Psoas muscle (tissue), 7 donors: ENCODE measurements at regions not wholly inside any gene's neighbourhood (a gene's known extent, or its start where the extent isn't known, plus 50 kb on each side); places are given as distances from the start of the nearest gene placed in this dataset.

Experiments used
- ATAC-seq, 4 donors: fragments of 200-7000 bp; cut with Tn5 transposase; one replicate each; pipeline ENCODE4 v1.9.1; 2020; ENCODE audit warnings: moderate library complexity in 3 of 4, mild to moderate bottlenecking in 2 of 4
- DNase-seq, 2 donors: peaks; one replicate each; pipeline ENCODE4 v3.0.0-alpha.2; 2020
- H3K27ac ChIP-seq: fragments of 200-600 bp; one replicate; pipeline ENCODE4 v1.8.0; 2022
- H3K27me3 ChIP-seq, 3 donors: fragments of 200-600 bp in 1 of 3; one replicate each; pipeline versions ENCODE4 v1.6.1 to v1.8.0; 2013 to 2022; ENCODE audit warnings: low read length in 2 of 3, mild to moderate bottlenecking in 2 of 3, moderate library complexity in 1 of 3; ENCODE audit not compliant: insufficient read depth in 3 of 3
- H3K36me3 ChIP-seq, 2 donors: fragments of 200-600 bp in 1 of 2; one replicate each; pipeline versions ENCODE4 v1.6.1 to v1.8.0; 2013 to 2022; ENCODE audit warnings: low read depth in 1 of 2, mild to moderate bottlenecking in 1 of 2, moderate library complexity in 1 of 2; ENCODE audit not compliant: insufficient read depth in 1 of 2
- H3K4me1 ChIP-seq: fragments of 200-600 bp; one replicate; pipeline ENCODE4 v1.8.0; 2022
- H3K4me3 ChIP-seq: fragments of 200-600 bp; one replicate; pipeline ENCODE4 v1.8.0; 2022; ENCODE audit warnings: mild to moderate bottlenecking
- H3K9me3 ChIP-seq: fragments of 200-600 bp; one replicate; pipeline ENCODE4 v1.8.0; 2022
- CTCF ChIP-seq: fragments of 200-600 bp; IDR thresholded peaks from one replicate; pipeline ENCODE4 v1.8.0; 2022; ENCODE audit warnings: antibody characterized with exemption
- WGBS, 3 donors: extraction: QIAGEN DNeasy Blood & Tissue Kit; methylation state at CpG; one replicate each; pipeline versions ENCODE4 v1.1.6 to v1.1.7; 2013; 5-methylcytosine and 5-hydroxymethylcytosine counted together
- intact Hi-C, 2 donors: fragments of 100-400 bp; cut with DNase I; formaldehyde crosslinking; loops; one replicate each; pipeline versions ENCODE4 v1.11.0 to v1.14.2; 2022
- donor health status: healthy with polysubstance abuse.
- donor health status: DM: no; HTN: no; CAD: no; lungs with moderate emphysema.
- donor health status: Bipolar disorder and iron deficiency.
- donor health status: healthy.
- donor health status: DM: yes; HTN: yes; CAD: no.
- donor health status: DM: no; HTN: no; CAD: no.
- donor health status: DM: yes; HTN: yes; CAD: no.

- 85 to 96% (median 89%) methylated on average over 2 of the region's 2 CpGs for WGBS, 3 donors
Observed at GRCh38 chr7:92914645-92915044, 78.3 kb upstream of the CDK6 start.

GRCh38 chr7:92913849-92914248, 77.5 kb upstream of the CDK6 start:
- 83 to 98% (median 93%) methylated on average over 3 of the region's 3 CpGs for WGBS, 3 donors
- TF ChIP-seq CTCF = no peak
- Histone ChIP-seq H3K27me3 (peaks cover 0 to 2% (median 0%) of the 10 kb centered on the region in 3 donors), H3K4me3 (no peak overlapping the region), H3K9me3 (no peaks in the 10 kb centered on the region), H3K4me1 (no peaks in the 10 kb centered on the region), H3K36me3 (no peaks in the 10 kb centered on the region), H3K27ac (no peak overlapping the region)
- ATAC-seq = no peak
- no peak for DNase-seq
- intact Hi-C loops = no loop called here

More at GRCh38 chr7:92914645-92915044, 78.3 kb upstream of the CDK6 start:
- Histone ChIP-seq H3K27ac (no peak overlapping the region), H3K36me3 (no peaks in the 10 kb centered on the region), H3K4me1 (no peaks in the 10 kb centered on the region), H3K9me3 (no peaks in the 10 kb centered on the region), H3K4me3 (no peak overlapping the region), H3K27me3 (peaks cover 0 to 2% (median 0%) of the 10 kb centered on the region in 3 donors)
- ATAC-seq = no peak
- intact Hi-C loops = no loop called here
- no peak for TF ChIP-seq CTCF
- no peak for DNase-seq

GRCh38 chr7:92910976-92911375, 74.6 kb upstream of the CDK6 start:
- DNase-seq = no peak
- intact Hi-C loops = no loop called here
- no peaks in the 10 kb centered on the region for H3K36me3 ChIP-seq
- ATAC-seq = no peak
- TF ChIP-seq CTCF = no peak
- no peaks in the 10 kb centered on the region for H3K4me1 ChIP-seq
- WGBS, 3 donors = 93 to 95% (median 93%) methylated on average over 3 of the region's 3 CpGs
- H3K9me3 ChIP-seq = no peaks in the 10 kb centered on the region
- H3K4me3 ChIP-seq = no peak overlapping the region
- no peak overlapping the region for H3K27ac ChIP-seq
- peaks cover 0 to 2% (median 0%) of the 10 kb centered on the region in 3 donors for H3K27me3 ChIP-seq

- ATAC-seq (no peak), DNase-seq (no peak)
- Histone ChIP-seq H3K4me1 (no peaks in the 10 kb centered on the region), H3K36me3 (no peaks in the 10 kb centered on the region), H3K4me3 (no peak overlapping the region), H3K27me3 (peaks cover 0 to 2% (median 0%) of the 10 kb centered on the region in 3 donors), H3K9me3 (no peaks in the 10 kb centered on the region), H3K27ac (no peak overlapping the region)
- no peak for TF ChIP-seq CTCF
- 89 to 100% (median 94%) methylated on average over 2 of the region's 2 CpGs for WGBS, 3 donors
- intact Hi-C loops = no loop called here
Observed at GRCh38 chr7:92909686-92910475, 73.5 kb upstream of the CDK6 start.
